ENCODE measurements at regions not wholly inside any gene's neighbourhood (a gene's known extent, or its start where the extent isn't known, plus 50 kb on each side); places are given as distances from the start of the nearest gene placed in this dataset.

DNA sequence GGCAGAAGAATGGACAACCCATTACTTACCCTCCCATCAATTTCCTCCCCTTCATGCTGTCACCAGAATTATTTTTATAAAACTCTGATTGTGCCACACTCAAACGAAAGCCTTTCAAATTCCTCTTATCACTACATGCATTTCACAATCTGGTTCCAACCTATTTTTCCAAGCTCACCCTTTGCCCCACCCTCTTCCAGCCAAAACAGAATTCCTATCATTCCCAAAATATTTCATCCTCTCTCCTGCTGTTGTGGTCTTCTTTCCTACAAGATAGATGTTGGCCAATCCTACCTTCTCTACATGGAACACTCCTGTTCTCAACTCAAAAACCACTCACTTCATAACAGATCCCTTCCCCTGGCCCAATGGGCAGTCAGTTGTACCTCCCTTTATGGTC is 111.5 kb downstream of the ELAPOR2 start:
- no peak for DNase-seq (ENCODE audit: low read depth)

GRCh38 chr7:86943447-86943846 is 116.0 kb downstream of the ELAPOR2 start:
- DNase-seq (ENCODE audit: low read depth), result no peak

DNA sequence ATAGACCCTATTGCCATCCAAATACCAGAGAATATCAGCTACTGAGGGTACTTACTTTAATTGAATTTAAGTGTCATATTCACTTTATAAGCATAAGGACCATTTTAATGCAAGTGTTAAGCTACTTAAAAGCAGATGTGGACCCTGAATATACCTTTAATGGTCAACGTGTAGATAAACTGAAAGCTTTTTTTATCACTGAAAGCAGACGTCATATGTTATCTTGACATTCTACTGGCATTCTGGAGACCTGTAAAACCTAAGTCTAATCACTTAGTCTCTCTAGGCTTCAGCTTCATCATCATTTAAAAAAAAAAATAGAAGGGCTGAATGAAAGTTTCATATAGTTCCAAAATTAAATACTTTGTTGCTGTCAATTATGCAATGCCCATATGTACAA is 116.5 kb downstream of the ELAPOR2 start:
- no peak for DNase-seq (ENCODE audit: low read depth)

DNA sequence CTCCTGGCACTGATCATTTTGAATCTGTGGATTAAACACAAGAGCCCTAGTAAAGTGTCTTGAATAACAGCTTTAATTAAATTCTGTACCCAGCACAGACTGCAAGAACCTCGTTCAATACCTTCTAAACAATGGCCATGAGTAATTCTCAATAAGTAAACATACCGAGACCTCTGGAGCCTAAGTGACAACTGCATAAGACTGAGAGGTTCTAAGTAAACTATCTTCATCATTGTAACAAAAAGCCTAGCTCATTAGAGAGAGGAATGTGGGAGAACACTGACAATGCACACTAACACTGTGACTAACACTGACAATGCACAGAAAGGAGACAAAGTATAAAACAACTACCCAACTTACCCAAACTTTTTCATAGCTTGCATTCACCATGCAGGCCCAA is 117.4 kb downstream of the ELAPOR2 start:
- DNase-seq (ENCODE audit: low read depth), result no peak

DNA sequence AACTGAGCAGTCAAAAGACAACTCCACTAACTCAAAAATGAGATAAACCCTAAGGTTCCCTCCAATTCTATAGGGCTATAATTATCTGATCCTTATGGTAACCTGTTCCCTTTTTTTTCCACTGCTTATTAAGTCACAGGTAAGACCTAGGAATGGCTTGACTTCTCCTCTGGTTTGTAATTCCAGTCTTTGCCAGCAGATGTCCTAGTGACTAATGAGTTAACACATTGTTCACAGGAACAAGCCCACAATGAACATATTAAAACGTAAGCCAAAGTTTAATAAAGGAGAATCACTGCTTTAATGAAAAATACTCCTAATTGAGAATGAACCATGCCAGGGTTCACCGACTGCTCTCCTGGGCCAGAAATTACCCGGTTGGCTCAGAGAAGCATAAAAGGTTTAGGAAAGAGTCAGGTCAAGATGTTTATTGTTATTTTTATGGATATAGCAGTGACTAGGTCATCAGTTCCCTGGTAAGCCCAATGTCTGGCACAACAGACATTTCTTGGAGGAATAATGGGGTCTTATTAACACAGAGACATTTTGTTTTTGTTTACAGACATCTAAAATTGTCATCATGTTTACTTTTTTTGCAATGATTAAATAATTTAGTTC is 120.1 kb downstream of the ELAPOR2 start:
- peak; percentile 18 for DNase-seq (ENCODE audit: low read depth)

GRCh38 chr7:86937363-86937878 is 122.0 kb downstream of the ELAPOR2 start:
- DNase-seq (ENCODE audit: low read depth), result no peak

DNA sequence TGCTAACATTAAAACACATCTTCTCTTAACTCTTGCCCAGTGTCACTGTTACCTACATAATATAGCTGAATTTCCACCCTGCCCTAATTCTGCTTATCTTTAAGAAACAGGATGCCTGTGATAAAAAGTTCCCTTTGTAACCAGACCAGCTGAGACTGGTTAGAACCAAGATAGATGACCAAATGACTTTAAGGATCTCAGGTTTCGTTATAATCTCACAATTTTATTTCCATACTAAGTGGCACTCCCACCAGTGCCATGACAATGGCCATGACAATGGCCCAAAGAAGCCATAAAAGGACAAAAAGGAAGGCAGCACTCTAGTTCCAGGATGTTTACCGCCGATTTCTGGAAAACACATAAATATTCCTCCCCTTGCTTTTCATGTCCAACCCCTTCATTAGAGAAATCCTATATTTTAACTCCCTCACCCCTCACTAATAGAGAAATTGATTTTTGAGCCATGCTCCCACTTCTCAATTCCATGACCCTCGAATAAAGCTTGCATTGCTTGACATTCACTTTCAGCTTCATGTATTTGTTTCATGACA is 126.1 kb downstream of the ELAPOR2 start:
- no peak for DNase-seq (ENCODE audit: low read depth)

DNA sequence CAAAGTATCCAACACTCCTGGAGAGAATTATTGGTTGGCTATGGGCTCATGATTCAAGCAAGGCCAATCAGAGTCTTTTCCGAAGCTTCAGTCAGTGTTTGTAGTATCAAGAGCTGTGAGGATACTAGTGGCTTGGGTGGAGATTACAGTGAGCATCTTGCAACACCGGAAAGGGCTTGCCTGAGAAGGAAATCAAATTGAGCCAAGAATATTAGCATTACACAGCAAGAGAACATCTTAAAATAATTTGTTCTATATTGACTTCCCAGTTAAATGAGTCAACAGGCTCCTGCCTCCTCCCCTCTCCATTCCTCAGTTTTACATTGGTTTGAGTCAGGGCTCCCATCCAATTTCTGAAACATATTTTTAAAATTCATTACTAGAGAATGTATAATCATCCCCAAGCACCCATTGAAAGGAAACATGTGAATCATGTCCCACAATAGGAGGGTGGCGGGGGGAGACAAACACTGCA is 127.4 kb downstream of the ELAPOR2 start:
- no peak for DNase-seq (ENCODE audit: low read depth)

- DNase-seq (ENCODE audit: low read depth), result no peak
Observed at GRCh38 chr7:86931439-86931838, 128.0 kb downstream of the ELAPOR2 start.

DNA sequence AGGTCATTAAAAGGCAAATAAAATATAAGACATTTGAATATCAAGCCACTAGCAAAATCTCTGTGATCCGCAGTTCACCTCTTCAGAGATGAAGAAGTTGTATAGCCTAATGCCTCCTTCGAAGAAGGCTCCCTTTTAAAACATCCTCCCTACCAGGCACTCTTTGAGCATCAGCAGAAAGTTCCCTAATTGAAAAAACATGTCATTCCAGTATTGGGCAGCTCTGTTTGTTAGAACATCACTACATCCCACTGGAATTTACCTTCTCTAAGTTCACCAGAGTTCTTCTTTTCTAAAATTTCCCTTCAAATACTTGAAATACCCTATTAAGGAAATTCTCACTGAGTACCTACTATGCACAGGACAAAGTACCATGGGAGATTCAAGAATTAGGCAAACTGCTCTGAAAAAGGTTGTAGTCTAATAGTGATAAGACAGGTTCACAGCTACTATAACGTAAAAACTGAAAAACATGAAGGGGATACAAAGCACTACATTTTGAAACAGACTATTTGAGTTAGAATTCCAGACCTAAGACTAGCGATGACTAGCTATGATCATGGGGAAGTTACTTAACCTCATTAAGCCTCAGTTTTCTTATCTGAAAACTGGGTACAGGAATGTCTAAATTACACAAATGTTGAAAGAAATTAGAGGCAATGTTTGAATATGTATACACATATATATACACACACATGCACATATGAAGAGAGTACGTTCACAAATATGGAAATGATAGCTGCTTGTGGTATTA is 128.7 kb downstream of the ELAPOR2 start:
- no peak for DNase-seq (ENCODE audit: low read depth)

DNA sequence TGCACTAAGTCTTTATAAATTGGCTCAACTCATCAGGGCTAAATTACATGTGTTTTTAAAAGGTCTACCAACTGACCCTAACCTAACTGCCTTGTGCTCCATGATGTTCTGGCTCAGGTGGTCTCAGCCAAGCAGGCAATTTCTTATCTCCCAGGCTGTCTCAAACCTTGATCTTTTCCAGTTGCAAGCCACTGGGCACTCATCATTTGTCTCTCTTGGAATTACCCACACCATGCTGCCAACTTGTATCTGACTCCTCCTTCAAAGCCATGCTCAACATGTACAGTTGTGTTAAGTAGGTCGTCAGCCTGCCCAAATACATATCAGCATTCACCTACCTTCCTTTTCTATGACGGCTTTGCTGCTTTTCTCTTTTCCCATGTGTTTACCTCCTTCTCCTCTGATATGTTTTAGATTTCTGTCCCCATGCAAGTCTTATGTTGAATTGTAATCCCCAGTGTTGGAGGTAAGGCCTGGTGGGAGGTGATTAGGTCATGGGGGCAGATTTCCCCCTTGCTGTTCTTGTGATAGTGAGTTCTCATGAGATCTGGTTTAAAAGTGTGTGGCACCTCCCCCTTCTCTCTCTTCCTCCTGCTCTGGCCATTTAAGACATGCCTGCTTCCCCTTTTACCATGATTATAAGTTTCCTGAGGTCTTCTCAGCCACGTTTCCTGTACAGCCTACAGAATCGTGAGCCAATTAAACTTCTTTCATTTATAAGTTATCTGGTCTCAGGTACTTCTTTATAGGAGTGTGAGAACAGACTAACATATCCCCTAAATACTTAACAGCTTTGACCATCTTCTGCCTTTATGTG is 130.0 kb downstream of the ELAPOR2 start:
- no peak for DNase-seq (ENCODE audit: low read depth)

DNA sequence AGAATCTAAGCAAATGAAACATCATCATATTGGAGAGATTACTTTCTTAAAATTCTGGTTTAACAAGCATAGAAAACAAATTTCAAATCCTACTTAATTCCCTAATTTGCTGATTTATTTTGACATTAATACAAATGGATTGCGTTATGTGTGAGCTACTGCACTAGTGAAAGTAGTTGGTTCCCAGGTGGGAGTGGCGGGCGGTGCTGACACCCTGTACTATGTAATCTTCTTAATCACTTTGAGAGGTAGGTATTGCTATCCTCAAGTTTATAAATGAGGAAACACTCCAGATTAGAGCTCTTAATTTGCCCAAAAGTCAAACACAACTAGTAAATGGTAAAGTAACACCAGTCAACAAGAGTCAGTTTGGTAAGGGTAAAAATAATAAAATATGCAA is 131.1 kb downstream of the ELAPOR2 start:
- no peak for DNase-seq (ENCODE audit: low read depth)

DNA sequence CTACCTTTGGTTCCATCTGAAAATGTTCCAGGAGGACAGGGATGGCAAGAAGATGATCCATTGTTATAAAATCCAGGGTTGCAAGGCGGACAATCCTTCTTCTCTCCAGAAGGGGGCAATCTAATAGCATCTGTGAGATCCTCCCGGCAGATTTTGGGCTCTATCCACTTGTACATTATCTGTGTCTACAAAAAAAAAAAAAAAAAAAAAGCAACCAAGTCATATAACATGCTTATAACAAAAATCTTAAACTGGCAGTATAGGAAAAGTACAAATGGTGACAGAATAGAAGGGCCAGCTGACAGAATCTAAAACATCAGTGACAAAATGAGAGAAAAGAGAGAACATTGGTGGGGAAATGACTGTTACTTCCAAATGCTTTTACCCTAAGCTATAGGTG is 132.7 kb downstream of the ELAPOR2 start:
- DNase-seq (ENCODE audit: low read depth), result no peak

- no peak for DNase-seq (ENCODE audit: low read depth)
Observed at GRCh38 chr7:86925221-86925620, 134.2 kb downstream of the ELAPOR2 start.

DNA sequence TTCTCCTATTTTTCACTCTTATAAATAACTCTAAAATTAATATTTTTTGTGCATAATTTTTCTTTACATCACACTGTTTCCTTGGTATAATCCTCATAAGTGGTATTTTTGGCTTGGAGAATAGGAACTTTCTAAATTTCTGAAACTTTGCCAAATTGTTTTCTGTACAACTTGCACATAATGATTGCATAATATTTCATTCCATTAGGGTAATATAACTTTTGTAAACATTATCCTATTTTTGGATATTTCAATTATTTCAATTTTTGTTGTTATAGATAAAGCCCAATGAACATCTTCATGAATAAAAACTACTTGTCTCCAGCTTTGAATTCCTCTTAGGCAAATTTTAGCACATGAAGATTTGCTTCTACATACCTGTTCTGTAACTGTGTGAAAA is 135.9 kb downstream of the ELAPOR2 start:
- no peak for DNase-seq (ENCODE audit: low read depth)

DNA sequence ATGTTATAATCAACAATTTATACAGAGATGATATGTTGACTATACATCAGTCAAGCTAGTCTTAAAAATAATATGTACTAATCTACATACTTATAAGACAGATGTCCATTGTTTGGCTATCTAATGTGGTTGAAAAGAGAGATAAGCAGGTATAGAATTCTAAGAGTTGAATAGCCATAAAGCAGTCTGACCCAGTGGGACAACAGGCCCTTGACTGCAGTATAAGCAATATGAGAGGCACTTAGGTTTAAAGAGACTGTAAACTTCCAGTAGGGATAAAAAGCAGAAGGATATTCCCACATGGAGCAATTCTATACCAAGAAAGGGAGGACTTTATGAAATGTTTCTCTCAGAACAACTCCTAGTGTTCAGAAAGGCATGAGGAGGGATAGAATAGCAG is 139.3 kb downstream of the ELAPOR2 start:
- no peak for DNase-seq (ENCODE audit: low read depth)

GRCh38 chr7:86918245-86918644 is 141.2 kb downstream of the ELAPOR2 start:
- no peak for DNase-seq (ENCODE audit: low read depth)

DNA sequence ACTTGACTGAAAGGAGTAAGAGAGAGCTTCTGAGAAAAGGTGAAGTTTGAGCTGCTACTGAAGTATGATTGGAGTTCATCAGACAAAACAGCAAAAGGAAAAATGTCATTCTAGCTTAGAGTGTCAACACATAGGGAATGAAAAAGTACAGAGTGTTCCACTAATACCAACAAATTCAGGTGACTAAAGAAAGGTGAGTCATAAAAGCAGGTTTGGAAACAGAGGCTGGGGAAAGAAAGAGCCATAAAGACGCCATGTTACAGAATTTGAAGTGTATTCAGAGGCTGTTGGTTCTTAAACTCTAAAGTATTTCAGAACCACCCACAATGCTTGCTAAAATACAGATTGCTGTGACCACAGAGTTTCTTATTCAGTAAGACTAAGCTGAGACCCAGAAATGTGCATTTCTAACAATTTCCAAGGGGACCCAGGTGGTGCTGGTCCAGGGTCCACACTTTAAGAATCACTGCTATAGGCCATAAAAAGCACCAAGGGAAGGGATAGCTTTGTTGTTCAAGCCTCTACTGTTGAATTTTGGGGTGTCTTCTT is 143.1 kb downstream of the ELAPOR2 start:
- DNase-seq (ENCODE audit: low read depth), result no peak

DNA sequence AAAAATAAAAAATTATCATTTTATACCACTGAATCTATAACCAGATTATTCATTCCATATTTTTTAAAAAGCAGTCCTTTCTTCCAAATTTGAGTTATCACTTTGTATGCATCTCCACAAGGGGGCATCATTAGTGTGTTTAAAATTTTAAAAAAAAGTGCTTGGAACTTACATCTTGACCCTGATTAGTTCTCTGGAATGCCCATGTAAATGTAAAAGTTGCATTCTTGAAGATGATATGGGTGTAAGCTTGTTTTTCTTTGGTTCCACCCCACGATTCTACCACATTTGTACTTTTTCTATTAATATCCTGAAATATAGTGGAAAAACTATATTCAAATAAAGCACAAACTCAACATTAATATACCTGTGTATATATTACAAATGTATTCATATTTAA is 144.9 kb downstream of the ELAPOR2 start:
- DNase-seq (ENCODE audit: low read depth), result no peak
